Keratinocyte (primary cell): ENCODE measurements at regions not wholly inside any gene's neighbourhood (a gene's known extent, or its start where the extent isn't known, plus 50 kb on each side); places are given as distances from the start of the nearest gene placed in this dataset.

Experiments
- DNase-seq: peaks from one replicate; pipeline ENCODE4 v3.0.0-alpha.2; 2011; ENCODE audit warnings: low read depth, missing footprints, low spot score
- FAIRE-seq: peaks from 2 replicates; lab custom pipeline; 2011; peaks lifted over from hg19 to GRCh38; lab: Jason Lieb, UNC
- H2AFZ ChIP-seq: 2 replicates; pipeline ENCODE4 v1.6.0; 2012; ENCODE audit warnings: low read length, control low read depth, inconsistent platforms; ENCODE audit not compliant: control insufficient read depth
- H3K27ac ChIP-seq: 2 replicates; pipeline ENCODE4 v1.5.1; 2011; ENCODE audit warnings: low read length; ENCODE audit not compliant: control insufficient read depth, insufficient read depth
- H3K27me3 ChIP-seq: 3 replicates; pipeline ENCODE4 v1.6.0; 2011; ENCODE audit warnings: low read length; ENCODE audit not compliant: control insufficient read depth, insufficient read depth; ENCODE audit errors: extremely low read depth
- H3K36me3 ChIP-seq, 2 experiments: 2 replicates in 1 of 2; 3 replicates in 1 of 2; pipeline ENCODE4 v1.5.1; 2011; ENCODE audit warnings: low read length in 2 of 2, mild to moderate bottlenecking in 1 of 2; ENCODE audit not compliant: control insufficient read depth in 2 of 2, insufficient read depth in 2 of 2; ENCODE audit errors: extremely low read depth in 1 of 2
- H3K4me1 ChIP-seq: 3 replicates; pipeline ENCODE4 v1.5.1; 2011; ENCODE audit warnings: low read length; ENCODE audit not compliant: control insufficient read depth, insufficient read depth; ENCODE audit errors: extremely low read depth
- H3K4me2 ChIP-seq: 3 replicates; pipeline ENCODE4 v1.6.0; 2011; ENCODE audit warnings: low read depth, low read length; ENCODE audit not compliant: control insufficient read depth, insufficient read depth; ENCODE audit errors: extremely low read depth
- H3K4me3 ChIP-seq, 3 experiments: fragments of 200-600 bp in 1 of 3; sonication (generic) in 1 of 3; 2 replicates in 2 of 3; 3 replicates in 1 of 3; pipeline ENCODE4 v1.5.1; 2011 to 2016; ENCODE audit warnings: low read length in 3 of 3, mild to moderate bottlenecking in 3 of 3, control low read depth in 2 of 3, inconsistent platforms in 1 of 3, low read depth in 1 of 3, mixed read lengths in 1 of 3, mixed run types in 1 of 3, moderate library complexity in 1 of 3; ENCODE audit not compliant: control insufficient read depth in 2 of 3, insufficient read depth in 2 of 3; ENCODE audit errors: extremely low read depth in 1 of 3
- H3K79me2 ChIP-seq: 2 replicates; pipeline ENCODE4 v1.6.0; 2012; ENCODE audit warnings: low read length; ENCODE audit not compliant: control insufficient read depth, insufficient read depth
- H3K9ac ChIP-seq: 3 replicates; pipeline ENCODE4 v1.6.0; 2011; ENCODE audit warnings: low read length; ENCODE audit not compliant: control insufficient read depth, insufficient read depth; ENCODE audit errors: extremely low read depth
- H3K9me1 ChIP-seq: 3 replicates; pipeline ENCODE4 v1.6.0; 2011; ENCODE audit warnings: low read length; ENCODE audit not compliant: control insufficient read depth, insufficient read depth; ENCODE audit errors: extremely low read depth
- H3K9me3 ChIP-seq: 2 replicates; pipeline ENCODE4 v1.5.1; 2012; ENCODE audit warnings: low read depth, low read length; ENCODE audit not compliant: control insufficient read depth
- H4K20me1 ChIP-seq: 3 replicates; pipeline ENCODE4 v1.6.0; 2011; ENCODE audit warnings: low read length; ENCODE audit not compliant: control insufficient read depth, insufficient read depth; ENCODE audit errors: extremely low read depth
- EZH2 ChIP-seq: IDR thresholded peaks from one replicate; pipeline ENCODE4 v1.6.1; 2012; ENCODE audit warnings: inconsistent platforms, mild to moderate bottlenecking, low read length, moderate library complexity
- dilution Hi-C: fragments of 300-500 bp; cut with MboI; formaldehyde crosslinking; loops from one replicate; pipeline ENCODE4 v1.7.0; 2020; ENCODE audit warnings: low sequenced_read_pairs; ENCODE audit not compliant: extremely low pct_ligation_motif_present
- TF ChIP-seq, protein P1 (sequence below), 3 experiments: IDR thresholded peaks in 1 of 3; conservative IDR thresholded peaks in 1 of 3; optimal IDR thresholded peaks in 1 of 3; 2 replicates in 2 of 3; 3 replicates in 1 of 3; pipeline versions ENCODE3 to v1.5.1; 2011; ENCODE audit warnings: low read length in 3 of 3, mild to moderate bottlenecking in 3 of 3, moderate library complexity in 2 of 3, control low read depth in 1 of 3, inconsistent platforms in 1 of 3; ENCODE audit not compliant: insufficient read depth in 2 of 3; ENCODE audit errors: extremely low read depth in 1 of 3

DNA sequence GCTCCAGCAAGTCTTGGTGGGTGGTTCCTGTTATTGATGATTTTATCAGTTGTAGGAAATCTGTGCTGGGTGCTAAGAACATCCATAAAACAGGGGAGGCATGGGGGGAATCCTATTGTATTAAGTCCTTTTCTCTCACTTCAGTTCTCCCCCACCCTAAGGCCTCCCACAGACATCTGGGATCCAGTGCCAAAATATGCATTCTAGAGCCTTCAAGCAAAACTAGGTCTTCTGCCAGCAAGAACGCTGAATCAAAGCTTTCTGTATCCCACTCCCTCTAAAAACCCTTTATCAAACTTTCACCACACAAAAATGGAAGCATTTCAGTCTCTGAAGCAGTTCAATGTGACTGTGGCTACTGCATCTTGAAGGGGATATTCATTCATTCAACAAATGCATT, 281.9 kb downstream of the GAS1 start:
- DNase-seq (no peak), FAIRE-seq (no peak)
- H3K36me3 ChIP-seq, result no peaks in the 10 kb centered on the region
- peaks cover 20% of the 10 kb centered on the region for H3K4me1 ChIP-seq
- H3K9me3 ChIP-seq, result no peaks in the 10 kb centered on the region
- TF ChIP-seq, protein P1, sequence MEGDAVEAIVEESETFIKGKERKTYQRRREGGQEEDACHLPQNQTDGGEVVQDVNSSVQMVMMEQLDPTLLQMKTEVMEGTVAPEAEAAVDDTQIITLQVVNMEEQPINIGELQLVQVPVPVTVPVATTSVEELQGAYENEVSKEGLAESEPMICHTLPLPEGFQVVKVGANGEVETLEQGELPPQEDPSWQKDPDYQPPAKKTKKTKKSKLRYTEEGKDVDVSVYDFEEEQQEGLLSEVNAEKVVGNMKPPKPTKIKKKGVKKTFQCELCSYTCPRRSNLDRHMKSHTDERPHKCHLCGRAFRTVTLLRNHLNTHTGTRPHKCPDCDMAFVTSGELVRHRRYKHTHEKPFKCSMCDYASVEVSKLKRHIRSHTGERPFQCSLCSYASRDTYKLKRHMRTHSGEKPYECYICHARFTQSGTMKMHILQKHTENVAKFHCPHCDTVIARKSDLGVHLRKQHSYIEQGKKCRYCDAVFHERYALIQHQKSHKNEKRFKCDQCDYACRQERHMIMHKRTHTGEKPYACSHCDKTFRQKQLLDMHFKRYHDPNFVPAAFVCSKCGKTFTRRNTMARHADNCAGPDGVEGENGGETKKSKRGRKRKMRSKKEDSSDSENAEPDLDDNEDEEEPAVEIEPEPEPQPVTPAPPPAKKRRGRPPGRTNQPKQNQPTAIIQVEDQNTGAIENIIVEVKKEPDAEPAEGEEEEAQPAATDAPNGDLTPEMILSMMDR (optimal IDR thresholded peaks at IDR 0.05 in 1 of 3, IDR thresholded peaks at IDR 0.05 in 1 of 3, conservative IDR thresholded peaks at IDR 0.05 in 1 of 3; ENCODE audit: extremely low read depth in 1 of 3, insufficient read depth in 2 of 3, low read length in 3 of 3), result no peak
- no peak for TF ChIP-seq EZH2
- H3K27ac ChIP-seq, result no peak overlapping the region
- no peaks in the 10 kb centered on the region for H3K9me1 ChIP-seq
- no peaks in the 10 kb centered on the region for H3K27me3 ChIP-seq
- no peak overlapping the region for H2AFZ ChIP-seq
- no peaks in the 10 kb centered on the region for H3K79me2 ChIP-seq
- no peak overlapping the region for H3K4me2 ChIP-seq
- no peaks in the 10 kb centered on the region for H4K20me1 ChIP-seq
- H3K4me3 ChIP-seq, result no peak overlapping the region
- dilution Hi-C loops, result no loop called here
- no peak overlapping the region for H3K9ac ChIP-seq

DNA sequence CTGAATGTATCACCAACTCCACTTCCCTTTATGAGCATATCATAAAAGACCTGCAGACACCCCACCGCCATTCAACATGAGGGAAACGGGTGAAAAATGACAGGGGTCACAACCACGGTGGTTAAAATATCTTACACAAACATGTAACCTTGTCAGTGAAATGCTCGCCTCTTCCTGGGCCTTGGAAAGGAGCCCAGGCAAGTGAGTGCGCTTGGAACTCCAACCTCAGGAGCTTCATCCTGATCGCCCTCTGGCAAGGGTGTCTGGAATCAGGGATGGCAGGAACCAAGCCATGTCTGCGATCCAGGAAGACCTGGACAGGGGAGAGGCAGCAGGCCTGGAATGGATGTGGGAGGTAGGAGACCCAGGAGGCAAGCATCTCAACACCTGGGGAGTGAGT, 282.7 kb downstream of the GAS1 start:
- dilution Hi-C loops, result no loop called here
- no peaks in the 10 kb centered on the region for H3K79me2 ChIP-seq

DNA sequence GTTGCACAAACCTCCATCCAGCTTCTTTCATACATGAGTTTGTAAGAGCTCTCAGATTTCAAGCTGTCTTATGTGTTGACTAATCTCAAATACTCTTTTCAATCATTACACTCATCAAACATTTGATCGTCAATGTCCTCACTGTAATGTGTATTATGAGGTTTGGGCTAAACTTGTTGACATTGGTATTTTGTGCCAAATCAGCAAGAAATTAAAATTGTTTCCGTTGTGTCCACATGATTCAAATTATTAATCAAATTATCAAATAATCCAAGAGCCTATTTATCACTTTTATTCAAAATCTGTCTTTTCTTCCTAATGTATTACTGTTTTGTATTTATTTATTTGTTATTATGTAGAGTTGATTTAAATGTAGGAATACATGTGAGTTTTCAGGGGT, 283.4 kb downstream of the GAS1 start:
- H3K36me3 ChIP-seq, result no peaks in the 10 kb centered on the region
- no peak overlapping the region for H2AFZ ChIP-seq
- FAIRE-seq (no peak), DNase-seq (no peak)
- dilution Hi-C loops, result no loop called here
- H3K79me2 ChIP-seq, result no peaks in the 10 kb centered on the region
- no peak overlapping the region for H3K4me3 ChIP-seq
- H3K4me2 ChIP-seq, result no peak overlapping the region
- no peak overlapping the region for H3K27ac ChIP-seq
- no peak for TF ChIP-seq EZH2
- TF ChIP-seq, protein P1 (optimal IDR thresholded peaks at IDR 0.05 in 1 of 3, IDR thresholded peaks at IDR 0.05 in 1 of 3, conservative IDR thresholded peaks at IDR 0.05 in 1 of 3; ENCODE audit: extremely low read depth in 1 of 3, insufficient read depth in 2 of 3, low read length in 3 of 3), result no peak
- H3K9ac ChIP-seq, result no peak overlapping the region
- no peaks in the 10 kb centered on the region for H3K27me3 ChIP-seq
- no peaks in the 10 kb centered on the region for H3K9me3 ChIP-seq
- H3K9me1 ChIP-seq, result no peaks in the 10 kb centered on the region
- H3K4me1 ChIP-seq, result peaks cover 20% of the 10 kb centered on the region
- H4K20me1 ChIP-seq, result no peaks in the 10 kb centered on the region

More for the DNA sequence above, 282.7 kb downstream of the GAS1 start:
- H3K4me1 ChIP-seq, result peaks cover 22% of the 10 kb centered on the region
- H4K20me1 ChIP-seq, result no peaks in the 10 kb centered on the region
- no peaks in the 10 kb centered on the region for H3K9me3 ChIP-seq
- no peak for FAIRE-seq
- H3K9ac ChIP-seq, result no peak overlapping the region
- no peak for DNase-seq
- no peak overlapping the region for H3K27ac ChIP-seq
- no peak overlapping the region for H3K4me2 ChIP-seq
- no peaks in the 10 kb centered on the region for H3K27me3 ChIP-seq
- H3K36me3 ChIP-seq, result no peaks in the 10 kb centered on the region
- no peak overlapping the region for H3K4me3 ChIP-seq
- H2AFZ ChIP-seq, result no peak overlapping the region
- TF ChIP-seq EZH2, result no peak
- no peaks in the 10 kb centered on the region for H3K9me1 ChIP-seq
